Skeletal muscle tissue (tissue), 3 donors: ENCODE measurements at regions not wholly inside any gene's neighbourhood (a gene's known extent, or its start where the extent isn't known, plus 50 kb on each side); places are given as distances from the start of the nearest gene placed in this dataset.

Experiments used
- H3K27ac ChIP-seq: one replicate; pipeline ENCODE4 v1.7.0; 2013; ENCODE audit warnings: mild to moderate bottlenecking, low read depth, low read length, inconsistent platforms
- H3K27me3 ChIP-seq, 3 donors: one replicate each; pipeline ENCODE4 v1.7.0; 2013; ENCODE audit warnings: low read length in 3 of 3; ENCODE audit not compliant: control insufficient read depth in 3 of 3, insufficient read depth in 3 of 3
- H3K36me3 ChIP-seq, 3 donors: one replicate each; pipeline ENCODE4 v1.7.0; 2013; ENCODE audit warnings: low read length in 3 of 3; ENCODE audit not compliant: control insufficient read depth in 3 of 3, insufficient read depth in 3 of 3
- H3K4me1 ChIP-seq, 3 donors: one replicate each; pipeline ENCODE4 v1.7.0; 2013; ENCODE audit warnings: low read length in 3 of 3, mild to moderate bottlenecking in 3 of 3; ENCODE audit not compliant: control insufficient read depth in 3 of 3, insufficient read depth in 3 of 3
- H3K4me3 ChIP-seq, 3 donors: one replicate each; pipeline ENCODE4 v1.7.0; 2013; ENCODE audit warnings: low read length in 3 of 3
- H3K9ac ChIP-seq, 3 donors: one replicate each; pipeline ENCODE4 v1.7.0; 2013; ENCODE audit warnings: low read length in 3 of 3, mild to moderate bottlenecking in 3 of 3, moderate library complexity in 2 of 3, low read depth in 1 of 3
- H3K9me3 ChIP-seq, 3 donors: one replicate each; pipeline ENCODE4 v1.7.0; 2013; ENCODE audit warnings: low read length in 3 of 3; ENCODE audit not compliant: control insufficient read depth in 3 of 3
- donor health status: Osteomylitis.

DNA sequence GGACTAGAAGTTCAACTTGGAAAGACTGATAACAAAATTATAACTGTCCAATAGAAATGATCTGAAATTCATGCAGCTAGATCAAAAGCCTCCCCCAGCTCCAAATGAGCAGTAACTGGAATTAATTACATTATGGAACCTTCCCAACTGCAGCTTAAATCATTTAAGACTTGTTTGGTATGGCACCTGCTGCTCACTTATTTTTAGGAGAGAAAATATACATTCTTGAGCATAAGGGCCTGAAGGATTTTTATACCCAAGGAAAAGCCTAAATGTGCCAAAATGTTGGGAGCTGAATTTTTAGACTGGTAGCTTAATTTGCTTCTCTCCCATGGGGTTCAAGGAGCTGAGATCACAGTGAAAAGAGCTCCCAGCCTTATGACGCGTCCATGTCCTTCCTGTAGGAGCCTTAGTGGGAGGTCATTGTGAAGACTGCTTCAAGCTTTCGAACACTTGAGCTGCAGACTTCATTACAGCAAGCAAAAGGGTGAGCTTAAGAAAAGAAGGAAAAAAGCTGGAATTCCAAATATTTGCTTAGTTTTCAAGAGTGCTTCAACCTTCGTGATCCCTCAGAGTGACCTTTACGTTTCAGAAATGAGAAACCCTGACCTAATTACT lies 276.0 kb downstream of the DMAC1 start:
- no peaks in the 10 kb centered on the region for H3K36me3 ChIP-seq
- no peaks in the 10 kb centered on the region for H3K27me3 ChIP-seq
- H3K9me3 ChIP-seq = no peaks in the 10 kb centered on the region
- no peak overlapping the region for H3K9ac ChIP-seq
- no peaks in the 10 kb centered on the region for H3K4me1 ChIP-seq
- H3K27ac ChIP-seq = no peak overlapping the region
- no peak overlapping the region for H3K4me3 ChIP-seq

DNA sequence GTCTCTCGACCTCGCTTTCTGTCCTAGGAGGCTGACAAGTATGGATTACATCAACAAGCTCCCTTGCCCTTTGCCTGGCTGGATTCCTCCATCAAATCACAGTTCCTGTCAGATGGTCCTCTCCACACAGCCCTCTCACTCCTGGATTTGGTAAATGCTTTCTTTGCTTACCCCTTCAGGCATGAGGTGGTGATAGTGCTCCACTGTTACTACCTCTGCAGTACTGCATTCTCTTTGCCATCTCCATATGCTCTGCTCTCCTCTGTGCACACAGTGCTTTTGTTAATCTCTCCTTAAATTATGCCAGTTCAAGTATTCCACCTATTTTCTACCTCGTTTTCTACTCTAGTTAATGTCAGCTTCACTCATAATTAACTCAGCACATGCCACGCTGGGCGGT lies 279.2 kb downstream of the DMAC1 start:
- H3K36me3 ChIP-seq = no peaks in the 10 kb centered on the region
- no peak overlapping the region for H3K27ac ChIP-seq
- no peaks in the 10 kb centered on the region for H3K9me3 ChIP-seq
- no peak overlapping the region for H3K9ac ChIP-seq
- H3K4me3 ChIP-seq = no peak overlapping the region
- no peaks in the 10 kb centered on the region for H3K27me3 ChIP-seq
- H3K4me1 ChIP-seq = no peaks in the 10 kb centered on the region

DNA sequence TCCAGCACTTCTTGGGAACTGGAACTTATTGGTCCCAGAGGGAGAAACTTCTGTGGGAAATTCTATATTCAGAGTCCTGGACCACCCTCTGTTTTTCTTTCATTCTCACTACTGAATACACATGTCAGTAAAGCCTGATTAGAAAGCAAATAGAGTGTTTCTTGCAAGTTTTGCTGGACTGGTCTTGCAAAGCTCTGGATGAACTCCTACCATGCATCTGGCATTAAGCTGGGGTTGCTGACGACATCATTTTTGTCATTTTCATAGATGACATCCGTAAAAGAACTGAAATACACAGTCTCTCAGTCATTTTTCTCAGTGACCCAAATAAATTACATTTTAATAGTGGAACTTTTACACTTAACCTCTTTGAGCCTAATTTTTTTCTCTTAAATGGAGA lies 283.2 kb downstream of the DMAC1 start:
- H3K9me3 ChIP-seq = no peaks in the 10 kb centered on the region
- no peaks in the 10 kb centered on the region for H3K36me3 ChIP-seq
- no peak overlapping the region for H3K9ac ChIP-seq
- no peak overlapping the region for H3K4me3 ChIP-seq
- no peaks in the 10 kb centered on the region for H3K27me3 ChIP-seq
- no peak overlapping the region for H3K27ac ChIP-seq
- no peaks in the 10 kb centered on the region for H3K4me1 ChIP-seq

DNA sequence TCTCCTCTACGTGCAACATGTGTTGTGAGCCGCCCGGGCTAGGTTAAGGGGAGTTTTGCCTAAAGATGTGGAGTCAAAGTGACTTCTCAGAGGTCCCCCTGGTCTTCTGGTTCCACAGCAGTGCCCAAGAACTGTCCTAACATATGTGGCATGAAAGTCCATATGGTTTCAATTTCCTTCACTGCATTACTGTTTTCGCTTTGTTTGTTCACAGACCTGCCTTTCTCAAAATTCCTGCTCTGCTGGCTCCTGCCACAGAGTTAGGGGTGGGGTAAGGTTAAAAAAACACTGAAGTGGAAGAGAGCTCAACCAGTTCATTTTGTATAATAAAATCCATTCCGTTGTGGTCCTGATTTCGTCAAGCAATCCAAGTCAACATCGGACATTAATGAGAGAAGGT lies 289.4 kb downstream of the DMAC1 start:
- H3K27ac ChIP-seq = no peak overlapping the region
- H3K4me3 ChIP-seq = no peak overlapping the region
- no peak overlapping the region for H3K9ac ChIP-seq
- no peaks in the 10 kb centered on the region for H3K27me3 ChIP-seq
- H3K36me3 ChIP-seq = no peaks in the 10 kb centered on the region
- H3K4me1 ChIP-seq = no peaks in the 10 kb centered on the region
- no peaks in the 10 kb centered on the region for H3K9me3 ChIP-seq

DNA sequence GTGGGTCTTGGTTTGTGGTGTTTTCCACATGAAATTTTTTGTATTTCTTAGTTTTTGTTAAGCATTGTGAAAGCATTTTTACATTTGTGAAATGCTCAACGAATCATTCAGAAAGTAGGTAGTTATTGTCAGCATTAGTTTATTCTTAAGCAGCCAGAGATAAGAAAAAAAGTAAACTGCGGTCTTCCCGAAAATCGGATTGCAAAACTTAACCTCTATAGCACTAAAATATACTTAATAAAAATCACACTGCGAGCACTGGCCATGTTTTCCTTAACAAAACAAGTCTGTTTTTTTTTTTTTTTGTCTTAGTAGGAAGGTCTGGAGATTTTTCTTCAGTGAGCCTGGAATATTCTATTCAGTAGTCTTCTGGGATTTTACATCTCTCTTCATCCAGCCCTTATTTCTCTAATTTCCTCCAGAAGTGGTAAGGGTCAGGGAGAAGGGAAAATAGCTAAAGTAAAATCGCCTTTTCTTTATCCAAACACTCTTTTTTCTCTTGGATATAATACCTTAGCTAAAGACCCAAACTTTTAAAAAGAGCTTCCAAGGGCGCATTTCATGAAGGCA lies 289.9 kb downstream of the DMAC1 start:
- Histone ChIP-seq H3K9me3 (no peaks in the 10 kb centered on the region), H3K9ac (no peak overlapping the region), H3K4me1 (no peaks in the 10 kb centered on the region), H3K27ac (no peak overlapping the region), H3K36me3 (no peaks in the 10 kb centered on the region), H3K27me3 (no peaks in the 10 kb centered on the region), H3K4me3 (no peak overlapping the region)

DNA sequence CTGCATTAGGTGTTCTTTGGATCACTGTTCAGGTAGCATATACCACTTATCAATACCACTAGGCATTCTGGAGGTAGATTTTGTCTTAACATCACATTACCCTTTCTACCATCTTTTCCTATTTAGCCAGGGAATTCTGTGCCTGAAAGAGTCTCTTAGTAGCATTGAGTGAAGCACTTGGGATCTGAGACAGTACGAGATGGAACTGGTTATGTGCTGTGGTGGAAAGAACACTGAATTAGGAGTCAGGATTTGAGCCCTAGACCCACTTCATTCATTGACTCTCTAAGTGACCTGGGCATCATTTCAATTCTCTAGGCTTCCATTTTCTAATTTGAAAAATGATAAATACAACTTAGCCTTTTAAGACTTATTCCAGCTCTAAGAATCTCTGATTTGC lies 291.1 kb downstream of the DMAC1 start:
- Histone ChIP-seq H3K27ac (no peak overlapping the region), H3K9ac (no peak overlapping the region), H3K9me3 (no peaks in the 10 kb centered on the region), H3K4me3 (no peak overlapping the region), H3K27me3 (no peaks in the 10 kb centered on the region), H3K4me1 (no peaks in the 10 kb centered on the region), H3K36me3 (no peaks in the 10 kb centered on the region)

DNA sequence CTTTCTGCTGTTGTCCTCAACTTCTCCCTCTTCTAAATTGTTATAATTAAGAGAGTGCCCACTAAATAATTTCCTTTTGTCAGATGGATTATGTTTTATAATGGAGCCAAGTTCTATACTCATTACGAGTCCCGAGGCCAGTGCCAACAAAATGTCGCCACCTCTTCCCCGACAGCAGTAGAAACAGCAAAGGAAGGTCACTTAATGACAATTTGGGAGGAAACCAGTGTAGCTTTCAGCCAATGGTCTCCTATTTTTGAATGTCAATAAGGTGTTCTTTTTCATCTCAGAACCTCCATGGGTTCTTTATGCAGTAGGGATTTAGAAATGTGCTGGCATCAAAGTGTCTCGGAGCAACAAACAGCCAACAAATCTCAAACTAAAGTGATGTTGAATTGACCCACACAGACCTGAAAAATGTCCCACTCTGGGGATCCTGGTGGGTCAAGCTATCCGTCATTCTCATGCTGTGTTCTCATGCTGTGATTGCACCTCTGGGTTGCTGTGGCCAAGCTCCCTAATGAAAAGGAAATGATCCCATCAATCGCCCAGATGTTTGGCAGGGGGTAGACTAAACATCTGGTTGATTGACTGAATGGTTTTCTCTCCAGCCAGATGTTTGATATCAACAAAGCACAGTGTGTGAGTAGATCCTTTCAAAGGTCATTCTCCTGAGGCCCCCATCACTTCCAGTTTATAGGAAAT lies 291.9 kb downstream of the DMAC1 start:
- H3K4me1 ChIP-seq = no peaks in the 10 kb centered on the region
- no peaks in the 10 kb centered on the region for H3K27me3 ChIP-seq
- no peak overlapping the region for H3K27ac ChIP-seq

DNA sequence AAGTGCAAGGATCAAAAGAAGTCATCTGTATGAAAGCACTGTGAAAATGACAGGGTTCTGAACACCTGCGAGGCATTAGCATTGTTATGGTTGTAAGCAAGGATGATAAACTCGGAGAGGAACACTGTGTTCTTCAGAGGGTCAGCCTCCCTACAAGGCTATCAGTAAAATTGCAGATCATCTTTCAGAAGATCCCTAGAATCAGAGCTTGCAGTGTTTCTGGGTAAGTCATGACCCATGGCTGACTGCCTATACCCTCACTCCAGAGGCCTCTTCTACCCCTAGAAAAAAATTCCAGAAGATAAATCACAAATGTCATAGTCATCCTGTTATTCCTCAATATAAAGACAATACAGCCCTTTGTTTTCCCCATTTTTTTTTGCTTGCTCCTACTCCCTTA lies 292.6 kb downstream of the DMAC1 start:
- Histone ChIP-seq H3K27me3 (no peaks in the 10 kb centered on the region), H3K4me1 (no peaks in the 10 kb centered on the region), H3K4me3 (no peak overlapping the region), H3K27ac (no peak overlapping the region), H3K9me3 (no peaks in the 10 kb centered on the region), H3K9ac (no peak overlapping the region), H3K36me3 (no peaks in the 10 kb centered on the region)

More for the DNA sequence above, 291.9 kb downstream of the DMAC1 start:
- Histone ChIP-seq H3K9ac (no peak overlapping the region), H3K36me3 (no peaks in the 10 kb centered on the region), H3K9me3 (no peaks in the 10 kb centered on the region), H3K4me3 (no peak overlapping the region)

DNA sequence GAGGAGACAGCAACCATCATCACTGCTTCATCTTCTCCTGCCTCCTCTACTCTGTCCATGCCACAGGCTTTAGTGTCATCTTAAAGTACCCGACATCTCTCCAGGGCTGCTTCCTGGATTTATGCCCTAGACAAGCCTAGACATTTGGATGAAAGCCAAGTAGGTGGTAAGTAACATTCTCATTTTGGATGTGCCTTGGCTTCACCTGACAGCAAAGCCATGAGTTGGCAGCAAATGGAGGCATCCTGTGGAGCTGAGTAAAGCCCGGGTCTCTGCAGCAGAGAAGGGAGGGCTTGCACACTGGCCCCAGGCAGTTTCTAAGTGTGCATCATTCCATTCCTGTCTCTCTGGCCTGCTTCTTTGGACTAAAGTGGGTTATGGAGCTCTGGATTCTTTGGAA lies 299.1 kb downstream of the DMAC1 start:
- H3K36me3 ChIP-seq = no peaks in the 10 kb centered on the region
- no peak overlapping the region for H3K27ac ChIP-seq
- no peak overlapping the region for H3K4me3 ChIP-seq
- no peaks in the 10 kb centered on the region for H3K27me3 ChIP-seq
- no peaks in the 10 kb centered on the region for H3K4me1 ChIP-seq
- H3K9me3 ChIP-seq = no peaks in the 10 kb centered on the region
- H3K9ac ChIP-seq = no peak overlapping the region

DNA sequence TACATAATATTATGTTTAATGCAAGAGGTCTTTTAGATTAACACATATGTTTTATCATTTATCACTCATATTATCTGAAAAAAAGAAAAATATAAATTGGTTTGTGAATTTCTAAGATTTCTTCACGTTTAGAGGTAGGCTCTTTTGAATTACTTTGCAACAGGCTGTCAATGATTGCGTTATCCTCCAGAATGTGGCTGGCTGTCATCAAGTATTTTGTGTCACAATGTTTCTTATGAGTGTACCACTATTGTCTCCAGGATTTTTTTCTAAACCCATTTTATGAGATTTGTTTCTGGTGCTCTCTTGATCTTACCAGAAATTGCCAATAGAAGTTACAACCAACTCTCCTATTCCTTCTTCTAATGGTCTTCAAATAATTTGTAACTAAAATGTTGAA lies 307.9 kb downstream of the DMAC1 start:
- Histone ChIP-seq H3K4me1 (no peaks in the 10 kb centered on the region), H3K36me3 (no peaks in the 10 kb centered on the region), H3K27me3 (no peaks in the 10 kb centered on the region), H3K9me3 (no peaks in the 10 kb centered on the region), H3K27ac (no peak overlapping the region), H3K9ac (no peak overlapping the region), H3K4me3 (no peak overlapping the region)
